Peyer's patch (tissue), 4 donors: ENCODE measurements at regions not wholly inside any gene's neighbourhood (a gene's known extent, or its start where the extent isn't known, plus 50 kb on each side); places are given as distances from the start of the nearest gene placed in this dataset.

Source experiments
- DNase-seq, 3 donors: peaks; one replicate each; pipeline ENCODE4 v3.0.0-alpha.2; 2017 to 2019
- H3K27ac ChIP-seq, 4 donors: fragments of 200-600 bp; sonication (generic); one replicate each; pipeline ENCODE4 v1.5.1; 2016 to 2019
- H3K27me3 ChIP-seq, 2 donors: fragments of 200-600 bp; sonication (generic); one replicate each; pipeline ENCODE4 v1.5.1; 2019
- H3K36me3 ChIP-seq, 3 donors: fragments of 200-600 bp; sonication (generic); one replicate each; pipeline ENCODE4 v1.5.1; 2016 to 2019
- H3K4me1 ChIP-seq, 4 donors: fragments of 200-600 bp; sonication (generic); one replicate each; pipeline ENCODE4 v1.5.1; 2016 to 2019
- H3K4me3 ChIP-seq, 4 donors: fragments of 200-600 bp; sonication (generic); 1 replicate in 3 of 4; 2 replicates in 1 of 4; pipeline ENCODE4 v1.5.1; 2016 to 2019; ENCODE audit warnings: mild to moderate bottlenecking in 1 of 4
- H3K9me3 ChIP-seq, 4 donors: fragments of 200-600 bp; sonication (generic); one replicate each; pipeline ENCODE4 v1.5.1; 2016 to 2019; ENCODE audit warnings: mild to moderate bottlenecking in 1 of 4
- CTCF ChIP-seq, 6 experiments: fragments of 450-650 bp in 4 of 6; fragments of 200-600 bp in 2 of 6; sonication (generic) in 1 of 6; IDR thresholded peaks; one replicate each; pipeline ENCODE4 v1.5.1; 2017 to 2019; ENCODE audit warnings: antibody characterized with exemption in 6 of 6, mild to moderate bottlenecking in 3 of 6, moderate library complexity in 1 of 6
- POLR2A ChIP-seq, 2 donors: fragments of 450-650 bp; IDR thresholded peaks; one replicate each; pipeline ENCODE4 v1.5.1; 2017; ENCODE audit warnings: antibody characterized with exemption in 2 of 2, mild to moderate bottlenecking in 2 of 2, moderate library complexity in 2 of 2

GRCh38 chr1:104665300-104665699, 915.6 kb downstream of the AMY1C start:
- H3K27ac ChIP-seq: no peak overlapping the region
- H3K36me3 ChIP-seq: no peaks in the 10 kb centered on the region
- TF ChIP-seq CTCF (IDR thresholded peaks at IDR 0.05) (no peak), POLR2A (IDR thresholded peaks at IDR 0.05) (no peak)
- no peak overlapping the region for H3K4me3 ChIP-seq
- H3K27me3 ChIP-seq: no peaks in the 10 kb centered on the region
- H3K4me1 ChIP-seq: no peaks in the 10 kb centered on the region
- no peak for DNase-seq
- H3K9me3 ChIP-seq: no peaks in the 10 kb centered on the region

- Histone ChIP-seq H3K36me3 (no peaks in the 10 kb centered on the region), H3K27me3 (no peaks in the 10 kb centered on the region), H3K27ac (no peak overlapping the region), H3K4me1 (no peaks in the 10 kb centered on the region), H3K9me3 (no peaks in the 10 kb centered on the region), H3K4me3 (no peak overlapping the region)
- TF ChIP-seq POLR2A (IDR thresholded peaks at IDR 0.05) (no peak), CTCF (IDR thresholded peaks at IDR 0.05) (no peak)
- no peak for DNase-seq
These were observed 922.1 kb downstream of the AMY1C start for GRCh38 chr1:104671684-104672353.

GRCh38 chr1:104699433-104699832, 949.7 kb downstream of the AMY1C start:
- Histone ChIP-seq H3K4me1 (no peaks in the 10 kb centered on the region), H3K27me3 (no peaks in the 10 kb centered on the region), H3K4me3 (no peak overlapping the region), H3K36me3 (no peaks in the 10 kb centered on the region), H3K9me3 (no peaks in the 10 kb centered on the region), H3K27ac (no peak overlapping the region)
- DNase-seq: no peak
- TF ChIP-seq CTCF (IDR thresholded peaks at IDR 0.05): no peak
- TF ChIP-seq POLR2A (IDR thresholded peaks at IDR 0.05): no peak

- no peak for DNase-seq
- no peak for TF ChIP-seq CTCF (IDR thresholded peaks at IDR 0.05)
- no peak for TF ChIP-seq POLR2A (IDR thresholded peaks at IDR 0.05)
- H3K27ac ChIP-seq: no peak overlapping the region
These were observed 953.0 kb downstream of the AMY1C start for GRCh38 chr1:104702731-104703130.

GRCh38 chr1:104706631-104707147, 957.0 kb downstream of the AMY1C start:
- DNase-seq: no peak
- H3K27me3 ChIP-seq: no peaks in the 10 kb centered on the region
- no peak overlapping the region for H3K27ac ChIP-seq
- no peaks in the 10 kb centered on the region for H3K4me1 ChIP-seq
- no peaks in the 10 kb centered on the region for H3K9me3 ChIP-seq
- TF ChIP-seq POLR2A (IDR thresholded peaks at IDR 0.05) (no peak), CTCF (IDR thresholded peaks at IDR 0.05) (no peak)
- H3K4me3 ChIP-seq: no peak overlapping the region
- no peaks in the 10 kb centered on the region for H3K36me3 ChIP-seq

More at GRCh38 chr1:104702731-104703130, 953.0 kb downstream of the AMY1C start:
- H3K36me3 ChIP-seq: no peaks in the 10 kb centered on the region
- H3K9me3 ChIP-seq: no peaks in the 10 kb centered on the region
- no peaks in the 10 kb centered on the region for H3K4me1 ChIP-seq
- no peaks in the 10 kb centered on the region for H3K27me3 ChIP-seq
- H3K4me3 ChIP-seq: no peak overlapping the region
